GM13976 (cell line): ENCODE measurements at regions not wholly inside any gene's neighbourhood (a gene's known extent, or its start where the extent isn't known, plus 50 kb on each side); places are given as distances from the start of the nearest gene placed in this dataset.
"Not testable (repeated sequence)": the region's sequence is repeated elsewhere in the genome, so short reads cannot be mapped to it uniquely, and the experiment has no call there.

Experiments
- DNase-seq: peaks from one replicate; pipeline ENCODE4 v3.0.0; 2012; ENCODE audit warnings: low spot score
- CTCF ChIP-seq: IDR thresholded peaks from 2 replicates; pipeline ENCODE4 v1.5.1; 2012; ENCODE audit warnings: borderline replicate concordance, mild to moderate bottlenecking; ENCODE audit not compliant: insufficient read depth; ENCODE audit errors: extremely low read depth, missing control alignments, control extremely low read depth
- in situ Hi-C: fragments of 300-500 bp; cut with MboI; formaldehyde crosslinking; loops from one replicate; pipeline ENCODE4 v1.12.0; 2022; ENCODE audit warnings: low sequenced_read_pairs, mixed read lengths, inconsistent platforms; ENCODE audit not compliant: unreplicated experiment

DNA sequence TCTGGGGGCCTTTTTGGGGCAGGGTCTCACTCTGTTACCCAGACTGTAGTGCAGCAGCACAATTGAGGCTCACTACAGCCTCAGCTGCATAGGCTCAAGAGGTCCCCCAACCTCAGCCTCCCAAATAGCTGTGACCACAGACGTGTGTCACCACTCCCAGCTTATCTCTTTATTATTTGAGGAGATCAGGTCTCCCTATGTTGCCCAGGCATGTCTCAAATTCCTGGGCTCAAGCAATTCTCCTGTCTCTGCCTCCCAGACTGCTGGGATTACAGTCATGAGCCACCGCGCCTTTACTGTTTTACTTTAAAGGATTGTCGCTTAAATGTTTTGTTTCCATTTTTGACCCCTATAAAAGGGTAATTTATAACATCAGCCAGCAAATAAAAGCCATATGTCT lies 502.6 kb upstream of the AUTS2 start:
- in situ Hi-C loops = no loop called here
- no peak for DNase-seq
- no peak for TF ChIP-seq CTCF

- DNase-seq = no peak
- no peak for TF ChIP-seq CTCF
- in situ Hi-C loops = no loop called here
Measured at GRCh38 chr7:69104023-69104422, 494.3 kb upstream of the AUTS2 start.

DNA sequence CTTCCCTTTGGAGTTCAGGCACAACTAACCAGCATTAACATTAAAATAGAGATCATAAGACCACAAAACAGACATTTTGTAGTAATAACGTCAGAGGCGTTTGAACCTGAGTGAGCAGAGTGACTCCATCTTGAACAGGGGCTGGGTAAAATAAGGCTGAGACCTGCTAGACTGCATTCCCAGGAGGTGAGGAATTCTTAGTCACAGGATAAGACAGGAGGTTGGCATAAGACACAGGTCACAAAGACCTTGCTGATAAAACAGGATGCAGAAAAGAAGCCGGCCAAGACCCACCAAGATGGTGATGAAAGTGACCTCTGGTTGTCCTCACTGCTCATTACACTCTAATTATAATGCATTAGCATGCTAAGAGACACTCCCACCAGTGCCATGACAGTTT lies 493.2 kb upstream of the AUTS2 start:
- no peak for TF ChIP-seq CTCF
- in situ Hi-C loops = no loop called here
- DNase-seq = no peak

DNA sequence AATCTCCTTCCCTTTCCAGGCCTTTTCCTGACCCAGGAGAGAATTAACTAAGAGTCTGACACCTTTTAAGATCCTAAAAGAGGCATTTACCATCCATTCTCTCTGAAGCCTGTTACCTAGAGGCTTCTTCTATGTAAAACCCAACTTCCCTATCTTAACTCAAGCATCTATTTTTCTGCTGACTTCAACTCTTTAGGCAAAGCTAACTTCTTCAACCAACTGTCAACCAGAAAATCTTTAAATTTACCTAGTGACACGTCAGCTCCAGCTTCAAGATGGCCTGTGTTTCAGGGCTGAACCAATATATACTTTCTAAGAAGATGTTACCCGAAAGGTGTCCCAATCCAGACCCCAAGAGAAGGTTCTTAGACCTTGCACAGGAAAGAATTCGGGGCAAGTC lies 492.3 kb upstream of the AUTS2 start:
- TF ChIP-seq CTCF = no peak
- in situ Hi-C loops = no loop called here
- DNase-seq = no peak

- in situ Hi-C loops, DNase-seq: not testable (repeated sequence)
Measured at GRCh38 chr7:69106449-69106848, 491.8 kb upstream of the AUTS2 start.

- DNase-seq, in situ Hi-C loops: not testable (repeated sequence)
Measured at GRCh38 chr7:69106946-69107345, 491.3 kb upstream of the AUTS2 start.

DNA sequence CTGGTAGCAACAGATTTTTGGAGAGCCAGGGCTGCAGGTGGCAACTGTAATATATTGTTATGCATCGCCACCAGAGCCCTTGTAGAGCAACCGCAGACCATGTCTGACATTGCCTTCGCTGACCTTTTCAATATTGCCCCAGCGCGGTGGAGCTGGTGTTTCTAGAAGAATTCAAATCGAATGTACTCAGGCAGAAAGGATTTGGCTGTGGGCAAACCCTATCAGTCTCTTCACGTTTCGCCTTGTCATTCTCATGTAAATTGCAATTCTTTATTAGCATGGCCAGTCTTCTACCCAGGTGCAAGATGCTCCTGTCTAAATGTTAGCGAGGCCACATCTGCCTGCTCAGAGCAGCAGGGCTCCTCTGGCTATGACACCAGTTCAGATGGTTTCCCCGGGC lies 490.2 kb upstream of the AUTS2 start:
- TF ChIP-seq CTCF = no peak
- DNase-seq = no peak
- in situ Hi-C loops = no loop called here

DNA sequence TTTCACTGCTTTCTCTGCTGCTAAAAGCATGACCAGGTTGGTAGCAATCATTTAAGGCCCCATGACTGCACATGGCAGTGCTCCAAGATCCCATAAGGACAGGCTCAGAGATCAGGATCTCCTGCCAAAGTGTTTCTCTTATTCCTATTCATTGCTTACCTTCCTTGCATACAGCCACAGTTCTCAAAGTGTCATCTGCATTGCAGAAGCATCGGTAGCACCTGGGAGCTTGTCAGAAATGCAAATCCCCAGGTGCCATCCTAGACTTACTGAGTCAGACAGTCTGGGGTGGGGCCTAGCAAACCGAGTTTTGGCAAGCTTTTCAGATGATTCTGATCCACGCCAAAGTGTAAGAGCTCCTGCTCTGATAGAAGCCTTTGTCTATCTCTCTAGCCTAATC lies 489.0 kb upstream of the AUTS2 start:
- in situ Hi-C loops = no loop called here
- TF ChIP-seq CTCF = no peak

More for the DNA sequence above, 489.0 kb upstream of the AUTS2 start:
- no peak for DNase-seq
